GM12891 (cell line): ENCODE measurements at regions not wholly inside any gene's neighbourhood (a gene's known extent, or its start where the extent isn't known, plus 50 kb on each side); places are given as distances from the start of the nearest gene placed in this dataset.

Source experiments
- POLR2A ChIP-seq: IDR thresholded peaks from 2 replicates; pipeline ENCODE4 v1.6.1; 2011; ENCODE audit warnings: low read depth, low read length, control low read depth
- POLR2AphosphoS5 ChIP-seq: IDR thresholded peaks from 2 replicates; pipeline ENCODE4 v1.6.1; 2011; ENCODE audit warnings: low read depth, low read length, control low read depth
- TAF1 ChIP-seq: IDR thresholded peaks from 2 replicates; pipeline ENCODE4 v1.6.1; 2011; ENCODE audit warnings: low read depth, low read length, control low read depth

GRCh38 chr5:164352695-164353094 lies 847.3 kb downstream of the MAT2B start:
- TF ChIP-seq POLR2A: no peak
- TF ChIP-seq POLR2AphosphoS5: no peak
- no peak for TF ChIP-seq TAF1
